Lower lobe of right lung (tissue), 2 donors: ENCODE measurements at regions not wholly inside any gene's neighbourhood (a gene's known extent, or its start where the extent isn't known, plus 50 kb on each side); places are given as distances from the start of the nearest gene placed in this dataset.

ENCODE experiments used
- ATAC-seq, 2 donors: fragments of 200-7000 bp; cut with Tn5 transposase; one replicate each; pipeline ENCODE4 v1.9.1; 2020 to 2022; ENCODE audit warnings: mild to moderate bottlenecking in 2 of 2, moderate library complexity in 2 of 2
- DNase-seq: peaks from one replicate; pipeline ENCODE4 v3.0.0-alpha.2; 2020
- H3K27ac ChIP-seq: fragments of 200-600 bp; one replicate; pipeline ENCODE4 v1.8.0; 2022
- H3K27me3 ChIP-seq: fragments of 200-600 bp; one replicate; pipeline ENCODE4 v1.8.0; 2022; ENCODE audit warnings: low read depth
- H3K36me3 ChIP-seq: fragments of 200-600 bp; one replicate; pipeline ENCODE4 v1.8.0; 2022; ENCODE audit warnings: mild to moderate bottlenecking
- H3K4me1 ChIP-seq: fragments of 200-600 bp; one replicate; pipeline ENCODE4 v1.8.0; 2022
- H3K4me3 ChIP-seq: fragments of 200-600 bp; one replicate; pipeline ENCODE4 v1.8.0; 2022; ENCODE audit warnings: mild to moderate bottlenecking
- H3K9me3 ChIP-seq: fragments of 200-600 bp; one replicate; pipeline ENCODE4 v1.8.0; 2022
- CTCF ChIP-seq: fragments of 200-600 bp; IDR thresholded peaks from one replicate; pipeline ENCODE4 v1.8.0; 2022; ENCODE audit warnings: antibody characterized with exemption, mild to moderate bottlenecking
- intact Hi-C: fragments of 100-400 bp; cut with DNase I; formaldehyde crosslinking; loops from one replicate; pipeline ENCODE4 v1.11.0; 2022
- donor health status: DM: no; HTN: yes; CAD: no; lungs with severe emphysema.

DNA sequence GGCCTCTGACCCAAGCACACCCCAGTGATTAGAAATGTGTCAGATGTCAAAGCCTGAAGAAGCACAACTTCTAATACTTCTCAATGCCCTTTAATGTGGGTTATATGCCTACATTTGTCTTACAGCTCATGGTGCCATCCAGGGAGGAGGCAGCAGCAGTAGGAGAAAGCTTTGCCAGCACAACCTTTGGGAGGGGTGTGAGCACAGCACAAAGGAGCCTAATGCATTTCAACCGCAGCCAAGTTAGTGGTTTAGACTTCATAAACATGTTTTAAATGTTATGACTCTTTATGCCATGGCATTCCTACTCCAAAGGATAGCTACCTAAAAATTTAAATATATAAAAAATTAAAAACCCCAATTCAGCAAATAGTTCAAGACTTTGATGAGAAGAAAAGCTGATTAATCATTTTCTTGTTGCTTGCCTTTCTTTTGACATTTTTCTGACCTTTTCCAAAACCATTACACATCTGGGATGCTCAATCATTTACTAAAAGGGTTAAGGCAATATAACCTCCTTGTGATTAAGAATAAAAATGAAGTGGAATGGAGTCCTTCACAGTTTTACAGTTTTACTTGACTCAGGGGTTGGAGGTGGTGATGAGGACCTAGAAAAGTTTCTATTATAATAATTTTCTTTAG, 142.7 kb downstream of the DLEU7 start:
- DNase-seq = no peak
- ATAC-seq = no peak
- H3K4me1 ChIP-seq = peaks cover 11% of the 10 kb centered on the region
- intact Hi-C loops = no loop called here
- H3K27ac ChIP-seq = no peak overlapping the region
- H3K36me3 ChIP-seq = no peaks in the 10 kb centered on the region
- H3K9me3 ChIP-seq = no peaks in the 10 kb centered on the region
- TF ChIP-seq CTCF = no peak
- no peaks in the 10 kb centered on the region for H3K27me3 ChIP-seq
- no peak overlapping the region for H3K4me3 ChIP-seq

DNA sequence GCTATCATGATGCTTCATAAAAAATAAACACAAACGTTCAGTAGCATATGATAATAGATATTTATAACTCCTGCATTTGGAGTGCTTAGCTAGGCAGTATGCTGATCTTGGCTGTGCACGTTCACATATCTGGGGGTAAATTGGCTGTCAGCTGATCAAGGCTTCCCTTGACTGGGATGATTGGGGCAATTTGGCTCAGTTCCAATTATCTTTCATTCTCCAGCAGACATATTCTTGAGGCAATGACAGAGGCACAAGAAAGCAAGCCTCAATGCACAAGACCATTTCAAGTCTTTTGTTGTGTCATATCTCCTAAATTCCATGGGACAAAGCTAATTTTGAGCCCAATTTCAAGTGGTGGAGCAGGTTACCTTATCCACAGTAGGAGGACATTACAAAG, 142.0 kb downstream of the DLEU7 start:
- Histone ChIP-seq H3K27ac (no peak overlapping the region), H3K4me1 (peaks cover 11% of the 10 kb centered on the region), H3K9me3 (no peaks in the 10 kb centered on the region), H3K27me3 (no peaks in the 10 kb centered on the region), H3K36me3 (no peaks in the 10 kb centered on the region), H3K4me3 (no peak overlapping the region)
- intact Hi-C loops = no loop called here
- TF ChIP-seq CTCF = no peak
- ATAC-seq (no peak), DNase-seq (no peak)

- TF ChIP-seq CTCF = no peak
- DNase-seq = no peak
- Histone ChIP-seq H3K27me3 (no peaks in the 10 kb centered on the region), H3K9me3 (no peaks in the 10 kb centered on the region), H3K36me3 (no peaks in the 10 kb centered on the region), H3K4me3 (no peak overlapping the region), H3K4me1 (peaks cover 4% of the 10 kb centered on the region), H3K27ac (no peak overlapping the region)
- intact Hi-C loops = no loop called here
- no peak for ATAC-seq
Observed at GRCh38 chr13:50706505-50706904, 137.0 kb downstream of the DLEU7 start.

DNA sequence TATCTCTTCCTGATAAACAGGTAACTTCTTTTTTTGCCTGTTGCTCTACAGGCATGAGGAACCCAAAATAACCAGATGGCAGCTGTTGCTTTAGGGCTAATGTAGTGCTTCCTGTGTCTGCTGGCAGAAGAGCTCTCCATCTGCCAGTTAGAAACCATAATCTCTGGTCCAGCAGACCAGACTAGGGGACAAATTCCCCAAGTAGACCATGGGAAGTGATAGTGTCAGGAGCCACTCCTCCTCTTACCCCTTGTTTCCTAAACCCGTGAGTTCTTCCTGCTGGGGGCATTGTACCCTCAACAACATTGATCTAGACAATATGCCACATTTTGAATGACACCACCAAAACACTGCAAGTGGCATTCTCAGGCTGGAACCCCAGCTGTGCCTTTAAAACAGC, 135.9 kb downstream of the DLEU7 start:
- intact Hi-C loops = no loop called here
- no peaks in the 10 kb centered on the region for H3K36me3 ChIP-seq
- DNase-seq = no peak
- H3K4me3 ChIP-seq = no peak overlapping the region
- no peak for TF ChIP-seq CTCF
- H3K27ac ChIP-seq = no peak overlapping the region
- H3K27me3 ChIP-seq = no peaks in the 10 kb centered on the region
- no peak for ATAC-seq
- peaks cover 4% of the 10 kb centered on the region for H3K4me1 ChIP-seq
- no peaks in the 10 kb centered on the region for H3K9me3 ChIP-seq

GRCh38 chr13:50708461-50708860, 135.0 kb downstream of the DLEU7 start:
- Histone ChIP-seq H3K4me1 (peaks cover 11% of the 10 kb centered on the region), H3K27me3 (no peaks in the 10 kb centered on the region), H3K9me3 (no peaks in the 10 kb centered on the region), H3K36me3 (no peaks in the 10 kb centered on the region), H3K4me3 (no peak overlapping the region), H3K27ac (no peak overlapping the region)
- ATAC-seq (no peak), DNase-seq (no peak)
- intact Hi-C loops = no loop called here
- TF ChIP-seq CTCF = no peak
